Skin epidermis (tissue), 12 donors: ENCODE measurements at regions not wholly inside any gene's neighbourhood (a gene's known extent, or its start where the extent isn't known, plus 50 kb on each side); places are given as distances from the start of the nearest gene placed in this dataset.

ENCODE experiments used
- H3K27ac ChIP-seq, 21 experiments: fragments of 200-600 bp; sonication (generic) in 11 of 21; one replicate each; pipeline ENCODE4 v1.5.0; 2020; ENCODE audit warnings: mild to moderate bottlenecking in 3 of 21, inconsistent platforms in 2 of 21, moderate library complexity in 2 of 21
- H3K4me3 ChIP-seq, 7 experiments: fragments of 200-600 bp; sonication (generic) in 2 of 7; one replicate each; pipeline ENCODE4 v1.5.0; 2020; ENCODE audit warnings: inconsistent platforms in 2 of 7, mild to moderate bottlenecking in 2 of 7, moderate library complexity in 1 of 7

DNA sequence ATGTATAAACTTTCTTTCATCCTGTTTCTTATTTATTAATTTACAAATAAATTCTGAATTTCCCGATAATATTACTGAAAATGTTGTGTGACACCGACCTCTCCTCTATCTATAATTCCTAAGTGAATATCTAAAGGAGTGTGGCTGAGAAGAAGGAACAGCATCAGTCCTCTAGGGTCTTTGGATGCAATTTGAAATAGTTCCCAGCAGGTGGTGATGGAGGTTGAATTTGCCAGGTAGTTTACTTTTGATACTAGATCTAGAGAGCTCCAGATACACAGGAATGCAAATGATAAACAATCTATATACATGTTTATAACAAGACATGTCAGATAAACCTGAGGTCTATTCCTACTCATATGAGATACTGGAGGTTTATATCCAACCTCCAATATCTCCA lies 305.4 kb downstream of the PCDH18 start:
- Histone ChIP-seq H3K4me3 (no peak overlapping the region), H3K27ac (no peak overlapping the region)

GRCh38 chr4:137226221-137226620 lies 306.1 kb downstream of the PCDH18 start:
- Histone ChIP-seq H3K4me3 (no peak overlapping the region), H3K27ac (no peak overlapping the region)

- no peak overlapping the region for H3K27ac ChIP-seq
- no peak overlapping the region for H3K4me3 ChIP-seq
Measured at GRCh38 chr4:137213372-137214173, 318.7 kb downstream of the PCDH18 start.

GRCh38 chr4:137212601-137213000 lies 319.7 kb downstream of the PCDH18 start:
- no peak overlapping the region for H3K27ac ChIP-seq
- H3K4me3 ChIP-seq = no peak overlapping the region

DNA sequence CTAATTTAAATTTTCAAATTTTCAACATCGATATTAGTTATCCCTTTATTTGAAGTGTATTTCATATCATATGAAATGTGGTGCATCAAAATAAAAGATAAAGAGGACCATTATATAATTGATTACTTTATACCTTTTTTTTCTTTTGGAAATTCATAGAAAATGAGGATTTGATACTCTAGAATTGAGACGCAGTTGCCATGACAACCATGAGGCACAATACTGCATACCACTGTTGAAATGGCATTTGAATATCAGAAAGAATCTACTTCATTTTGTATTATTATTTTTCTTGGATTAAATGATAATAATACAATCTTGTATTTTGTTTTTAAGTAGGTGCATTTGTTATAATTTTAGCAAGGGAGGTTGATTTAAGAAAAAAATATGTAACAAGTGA lies 323.1 kb downstream of the PCDH18 start:
- H3K4me3 ChIP-seq = no peak overlapping the region
- no peak overlapping the region for H3K27ac ChIP-seq

- H3K27ac ChIP-seq = no peak overlapping the region
- H3K4me3 ChIP-seq = no peak overlapping the region
Measured at GRCh38 chr4:137206781-137207180, 325.5 kb downstream of the PCDH18 start.

GRCh38 chr4:137203601-137204000 lies 328.7 kb downstream of the PCDH18 start:
- no peak overlapping the region for H3K27ac ChIP-seq
- no peak overlapping the region for H3K4me3 ChIP-seq

- H3K4me3 ChIP-seq = no peak overlapping the region
- no peak overlapping the region for H3K27ac ChIP-seq
Measured at GRCh38 chr4:137200322-137200721, 332.0 kb downstream of the PCDH18 start.

DNA sequence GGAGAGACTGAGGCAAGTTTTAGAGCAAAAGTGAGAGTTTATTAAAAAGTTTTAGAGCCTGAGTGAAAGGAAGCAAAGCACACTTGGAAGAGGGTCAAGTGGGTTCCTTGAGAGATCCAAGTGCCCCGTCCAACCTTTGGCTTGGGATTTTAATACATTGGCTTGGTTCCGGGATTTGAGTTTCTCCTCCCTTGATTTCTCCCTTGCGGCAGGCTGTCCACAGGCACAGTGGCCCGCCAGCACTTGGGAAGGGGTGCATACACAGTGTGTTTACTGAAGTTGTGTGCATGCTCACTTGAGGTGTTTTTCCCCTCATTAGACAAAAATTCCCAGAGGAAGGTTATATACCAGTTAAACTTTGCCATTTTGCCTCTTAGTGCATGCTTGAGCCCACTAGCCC lies 333.5 kb downstream of the PCDH18 start:
- no peak overlapping the region for H3K4me3 ChIP-seq

GRCh38 chr4:137194670-137195069 lies 337.6 kb downstream of the PCDH18 start:
- Histone ChIP-seq H3K4me3 (no peak overlapping the region), H3K27ac (no peak overlapping the region)

More for the DNA sequence above, 333.5 kb downstream of the PCDH18 start:
- no peak overlapping the region for H3K27ac ChIP-seq

DNA sequence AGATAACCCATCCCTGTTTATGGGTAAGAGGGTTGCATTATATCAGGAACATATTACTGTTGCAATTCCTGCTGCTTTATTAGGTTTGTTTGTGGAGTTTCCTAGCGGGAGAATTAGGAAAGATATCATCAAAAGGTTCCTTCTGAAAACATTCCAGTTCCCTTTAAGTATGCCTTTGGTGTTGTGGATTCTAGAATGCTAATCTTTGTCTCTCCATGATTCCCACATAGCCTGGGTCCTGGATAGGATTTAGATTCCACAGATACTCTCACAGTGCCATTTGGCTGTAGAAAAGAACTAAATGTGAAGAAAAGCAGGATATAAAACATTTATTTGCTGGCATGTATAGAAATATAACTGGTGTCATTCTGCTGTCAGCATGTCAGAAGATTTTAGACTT lies 338.7 kb downstream of the PCDH18 start:
- Histone ChIP-seq H3K4me3 (no peak overlapping the region), H3K27ac (no peak overlapping the region)

GRCh38 chr4:137181293-137181899 lies 350.9 kb downstream of the PCDH18 start:
- no peak overlapping the region for H3K4me3 ChIP-seq
- no peak overlapping the region for H3K27ac ChIP-seq

- Histone ChIP-seq H3K4me3 (no peak overlapping the region), H3K27ac (no peak overlapping the region)
Measured at GRCh38 chr4:137180349-137180748, 351.9 kb downstream of the PCDH18 start.

GRCh38 chr4:137156807-137157206 lies 375.5 kb downstream of the PCDH18 start:
- Histone ChIP-seq H3K27ac (peak overlapping the region in 1 of 21 experiments; percentile 3), H3K4me3 (no peak overlapping the region)

- Histone ChIP-seq H3K27ac (peak overlapping the region in 2 of 21 experiments; percentile 3 to 21), H3K4me3 (no peak overlapping the region)
Measured at GRCh38 chr4:137156054-137156453, 376.2 kb downstream of the PCDH18 start.

DNA sequence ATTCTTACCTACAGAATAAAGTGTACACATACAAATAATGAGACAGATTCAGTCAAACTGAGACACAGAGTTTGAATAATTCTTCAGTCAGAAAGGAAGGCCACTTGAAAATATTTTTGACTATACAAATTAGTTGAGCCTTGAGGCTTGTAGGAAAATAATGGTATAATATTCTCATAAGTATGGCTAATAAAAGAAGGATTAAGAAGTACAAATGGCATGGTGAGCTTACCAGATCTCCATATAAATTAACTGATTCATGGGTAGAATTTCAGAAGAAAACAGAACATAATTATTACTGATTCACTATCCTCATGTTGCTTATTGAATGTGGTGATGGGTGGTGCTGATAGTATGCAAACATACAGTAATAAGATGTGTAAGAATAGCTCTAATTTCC lies 401.1 kb downstream of the PCDH18 start:
- H3K4me3 ChIP-seq = no peak overlapping the region
- no peak overlapping the region for H3K27ac ChIP-seq

DNA sequence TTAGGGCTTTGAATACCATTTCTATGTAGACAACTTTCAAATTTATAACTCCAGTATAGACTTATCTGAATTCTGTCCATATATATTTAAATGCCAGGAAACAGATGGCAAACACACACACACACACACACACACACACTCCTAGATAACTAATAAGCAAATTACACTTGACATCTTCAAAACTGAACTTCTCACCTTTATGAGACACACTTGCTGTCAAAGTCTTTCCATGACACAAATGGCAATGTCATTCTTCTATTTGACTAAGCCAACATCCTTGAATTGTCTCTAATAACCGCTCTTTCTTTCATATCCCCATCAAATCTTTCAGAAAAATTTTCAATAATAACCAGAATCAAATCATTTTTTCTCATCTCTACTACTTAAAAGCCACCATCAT lies 402.4 kb downstream of the PCDH18 start:
- Histone ChIP-seq H3K27ac (no peak overlapping the region), H3K4me3 (no peak overlapping the region)

- no peak overlapping the region for H3K27ac ChIP-seq
Measured at GRCh38 chr4:137129441-137129840, 402.9 kb downstream of the PCDH18 start.

DNA sequence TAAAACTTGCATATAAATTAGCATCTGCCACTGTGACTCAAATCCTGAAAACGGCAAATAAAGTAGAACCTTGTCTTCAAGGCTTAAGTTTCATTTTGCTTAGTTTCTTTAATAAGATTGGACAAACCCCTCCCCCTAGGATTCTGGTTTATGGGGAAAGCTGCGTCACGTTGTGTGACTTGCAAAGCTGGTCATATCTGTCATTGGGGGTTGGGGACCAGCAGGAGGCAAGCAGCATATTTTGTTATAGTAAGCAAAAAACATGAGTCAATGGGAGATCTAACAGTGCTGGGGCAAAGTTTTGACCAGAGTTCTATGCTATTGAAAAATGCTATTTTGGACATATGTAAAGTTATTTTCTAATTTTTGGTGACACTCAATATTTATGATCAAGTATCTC lies 407.3 kb downstream of the PCDH18 start:
- H3K4me3 ChIP-seq = peak overlapping the region in 6 of 7 experiments; percentile 5 to 34 (median 16)
- no peak overlapping the region for H3K27ac ChIP-seq

More at GRCh38 chr4:137129441-137129840, 402.9 kb downstream of the PCDH18 start:
- H3K4me3 ChIP-seq = no peak overlapping the region

DNA sequence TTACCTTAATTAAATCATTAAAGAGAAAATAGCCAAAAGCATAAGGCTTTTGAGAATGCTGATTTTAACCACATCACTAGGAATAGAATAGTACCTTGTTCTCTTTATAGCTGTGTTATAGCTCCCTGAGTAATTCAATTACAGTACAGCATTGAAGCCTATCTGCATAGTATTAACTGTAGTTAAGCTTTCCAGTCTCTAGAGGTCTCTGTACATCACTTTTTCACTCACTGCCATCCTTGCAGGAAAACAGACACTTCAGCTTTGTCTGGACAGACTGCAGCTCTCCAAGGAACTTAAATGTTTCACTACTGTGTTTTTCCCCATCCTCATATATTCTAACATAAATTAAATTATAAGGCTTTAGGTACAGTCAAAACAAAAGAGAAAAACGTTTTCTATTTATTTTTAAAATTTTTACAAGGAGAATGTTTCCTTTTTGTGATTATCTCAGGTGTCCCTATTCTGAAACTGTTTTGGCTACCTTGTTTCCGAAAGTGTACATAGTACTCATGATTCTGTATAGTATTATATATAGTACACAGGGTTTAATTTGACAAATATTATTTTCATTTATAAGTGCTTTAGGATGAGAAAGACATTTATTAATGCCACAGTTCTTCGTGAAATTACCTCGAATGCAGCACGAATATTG lies 407.9 kb downstream of the PCDH18 start:
- Histone ChIP-seq H3K27ac (no peak overlapping the region), H3K4me3 (peak overlapping the region in 6 of 7 experiments; percentile 5 to 34 (median 16))

DNA sequence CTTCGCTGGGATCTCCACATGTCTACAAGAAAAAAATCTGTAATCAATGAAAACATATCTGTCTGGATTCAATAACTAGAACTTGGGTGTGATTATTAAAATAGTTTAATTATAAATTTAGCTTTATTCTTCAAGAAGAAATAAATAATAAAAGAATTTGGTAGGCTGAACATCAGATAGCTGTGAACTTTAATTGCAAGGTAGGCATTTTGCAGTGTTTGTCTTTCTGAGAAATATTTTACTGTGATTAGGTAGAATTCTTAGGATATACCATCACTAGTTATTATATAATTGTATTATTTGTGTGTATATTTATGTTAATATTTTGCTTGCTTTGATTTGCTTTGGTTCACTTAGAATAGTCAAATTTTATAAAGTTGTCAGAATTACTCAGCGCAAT lies 409.4 kb downstream of the PCDH18 start:
- no peak overlapping the region for H3K27ac ChIP-seq
- H3K4me3 ChIP-seq = no peak overlapping the region
